ENCODE measurements at regions not wholly inside any gene's neighbourhood (a gene's known extent, or its start where the extent isn't known, plus 50 kb on each side); places are given as distances from the start of the nearest gene placed in this dataset.
"Not testable (repeated sequence)": the region's sequence is repeated elsewhere in the genome, so short reads cannot be mapped to it uniquely, and the experiment has no call there.

- no peak for DNase-seq
These were observed 475.4 kb downstream of the RMST start for GRCh38 chr12:97938031-97938430.

GRCh38 chr12:97939156-97939555, 476.6 kb downstream of the RMST start:
- DNase-seq, result no peak

- no peak for DNase-seq
These were observed 477.5 kb downstream of the RMST start for GRCh38 chr12:97940105-97940504.

GRCh38 chr12:97940629-97941028, 478.0 kb downstream of the RMST start:
- no peak for DNase-seq

- no peak for DNase-seq
These were observed 479.2 kb downstream of the RMST start for GRCh38 chr12:97941686-97942354.

GRCh38 chr12:97943359-97943758, 480.8 kb downstream of the RMST start:
- DNase-seq, result no peak

- DNase-seq, result no peak
These were observed 482.0 kb downstream of the RMST start for GRCh38 chr12:97944576-97944975.

GRCh38 chr12:97946701-97947100, 484.1 kb downstream of the RMST start:
- no peak for DNase-seq

GRCh38 chr12:97948591-97948990, 486.0 kb downstream of the RMST start:
- DNase-seq, result no peak

- DNase-seq, result no peak
These were observed 488.6 kb downstream of the RMST start for GRCh38 chr12:97951239-97951638.

- DNase-seq, result no peak
These were observed 489.1 kb downstream of the RMST start for GRCh38 chr12:97951717-97952116.

GRCh38 chr12:97957109-97957508, 494.5 kb downstream of the RMST start:
- DNase-seq, result no peak

- no peak for DNase-seq
These were observed 497.6 kb downstream of the RMST start for GRCh38 chr12:97960225-97960624.

GRCh38 chr12:97960741-97961608, 498.4 kb downstream of the RMST start:
- DNase-seq, result peak; percentile 23

GRCh38 chr12:97967831-97968230, 505.2 kb downstream of the RMST start:
- DNase-seq, result no peak

- no peak for DNase-seq
These were observed 506.1 kb downstream of the RMST start for GRCh38 chr12:97968641-97969197.

- DNase-seq, result no peak
These were observed 515.3 kb downstream of the RMST start for GRCh38 chr12:97977870-97978405.

GRCh38 chr12:97982684-97983083, 520.1 kb downstream of the RMST start:
- no peak for DNase-seq

GRCh38 chr12:97983796-97984195, 521.2 kb downstream of the RMST start:
- DNase-seq, result no peak

GRCh38 chr12:97984436-97984835, 521.8 kb downstream of the RMST start:
- DNase-seq, result no peak

- DNase-seq, result no peak
These were observed 522.5 kb downstream of the RMST start for GRCh38 chr12:97984974-97985580.

GRCh38 chr12:97985834-97986233, 523.2 kb downstream of the RMST start:
- no peak for DNase-seq

- not testable (repeated sequence) for DNase-seq
These were observed 526.0 kb downstream of the RMST start for GRCh38 chr12:97988588-97988987.
